HG03097 (cell line): ENCODE measurements at regions not wholly inside any gene's neighbourhood (a gene's known extent, or its start where the extent isn't known, plus 50 kb on each side); places are given as distances from the start of the nearest gene placed in this dataset.
"Not testable (repeated sequence)": the region's sequence is repeated elsewhere in the genome, so short reads cannot be mapped to it uniquely, and the experiment has no call there.

Source experiments
- ATAC-seq: cut with Tn5 transposase; IDR thresholded peaks from one replicate; pipeline ENCODE4 v1.9.1; 2021; ENCODE audit not compliant: unreplicated experiment, low FRiP score

- no peak for ATAC-seq
Measured at GRCh38 chr16:85269165-85269564, 156.9 kb upstream of the CIBAR2 start.

GRCh38 chr16:85270374-85270773 lies 158.1 kb upstream of the CIBAR2 start:
- ATAC-seq, result no peak

GRCh38 chr16:85271198-85271597 lies 158.9 kb upstream of the CIBAR2 start:
- ATAC-seq, result no peak

GRCh38 chr16:85273293-85273692 lies 161.0 kb upstream of the CIBAR2 start:
- no peak for ATAC-seq

- no peak for ATAC-seq
Measured at GRCh38 chr16:85274501-85274900, 162.2 kb upstream of the CIBAR2 start.

- ATAC-seq, result no peak
Measured at GRCh38 chr16:85274924-85275323, 162.7 kb upstream of the CIBAR2 start.

GRCh38 chr16:85275533-85276249 lies 163.4 kb upstream of the CIBAR2 start:
- ATAC-seq, result no peak

- ATAC-seq, result no peak
Measured at GRCh38 chr16:85276258-85276657, 164.0 kb upstream of the CIBAR2 start.

- no peak for ATAC-seq
Measured at GRCh38 chr16:85276721-85277120, 164.4 kb upstream of the CIBAR2 start.

- no peak for ATAC-seq
Measured at GRCh38 chr16:85278839-85279238, 166.6 kb upstream of the CIBAR2 start.

- ATAC-seq, result no peak
Measured at GRCh38 chr16:85279402-85279801, 167.1 kb upstream of the CIBAR2 start.

- ATAC-seq, result no peak
Measured at GRCh38 chr16:85279825-85280545, 167.7 kb upstream of the CIBAR2 start.

- no peak for ATAC-seq
Measured at GRCh38 chr16:85281181-85281580, 168.9 kb upstream of the CIBAR2 start.

GRCh38 chr16:85282842-85283241 lies 170.6 kb upstream of the CIBAR2 start:
- no peak for ATAC-seq

- no peak for ATAC-seq
Measured at GRCh38 chr16:85283305-85284050, 171.2 kb upstream of the CIBAR2 start.

GRCh38 chr16:85284141-85284817 lies 172.0 kb upstream of the CIBAR2 start:
- ATAC-seq, result no peak

- ATAC-seq, result no peak
Measured at GRCh38 chr16:85285681-85286065, 173.4 kb upstream of the CIBAR2 start.

- no peak for ATAC-seq
Measured at GRCh38 chr16:85286066-85286831, 174.0 kb upstream of the CIBAR2 start.

GRCh38 chr16:85286951-85287814 lies 174.9 kb upstream of the CIBAR2 start:
- ATAC-seq, result no peak

GRCh38 chr16:85287815-85288109 lies 175.5 kb upstream of the CIBAR2 start:
- ATAC-seq, result not testable (repeated sequence)
